HG02970 (cell line): ENCODE measurements at regions not wholly inside any gene's neighbourhood (a gene's known extent, or its start where the extent isn't known, plus 50 kb on each side); places are given as distances from the start of the nearest gene placed in this dataset.
"Not testable (repeated sequence)": the region's sequence is repeated elsewhere in the genome, so short reads cannot be mapped to it uniquely, and the experiment has no call there.

Source experiments
- ATAC-seq: cut with Tn5 transposase; IDR thresholded peaks from one replicate; pipeline ENCODE4 v1.9.1; 2021; ENCODE audit warnings: mild to moderate bottlenecking, moderate library complexity, moderate number of reproducible peaks; ENCODE audit not compliant: unreplicated experiment, low FRiP score

- no peak for ATAC-seq
These were observed 114.8 kb upstream of the ADO start for GRCh38 chr10:62689712-62690111.

- no peak for ATAC-seq
These were observed 113.8 kb upstream of the ADO start for GRCh38 chr10:62690703-62691102.

GRCh38 chr10:62691336-62691735 lies 113.2 kb upstream of the ADO start:
- ATAC-seq, result no peak

- ATAC-seq, result no peak
These were observed 112.4 kb upstream of the ADO start for GRCh38 chr10:62692085-62692484.

GRCh38 chr10:62693306-62693705 lies 111.2 kb upstream of the ADO start:
- ATAC-seq, result no peak

- ATAC-seq, result no peak
These were observed 109.9 kb upstream of the ADO start for GRCh38 chr10:62694537-62695126.

- no peak for ATAC-seq
These were observed 107.7 kb upstream of the ADO start for GRCh38 chr10:62696798-62697197.

GRCh38 chr10:62699148-62699547 lies 105.4 kb upstream of the ADO start:
- ATAC-seq, result no peak

GRCh38 chr10:62704121-62704520 lies 100.4 kb upstream of the ADO start:
- not testable (repeated sequence) for ATAC-seq

- no peak for ATAC-seq
These were observed 98.7 kb upstream of the ADO start for GRCh38 chr10:62705789-62706188.

GRCh38 chr10:62707810-62708209 lies 96.7 kb upstream of the ADO start:
- ATAC-seq, result no peak

GRCh38 chr10:62708569-62708968 lies 96.0 kb upstream of the ADO start:
- ATAC-seq, result no peak

GRCh38 chr10:62709200-62709599 lies 95.3 kb upstream of the ADO start:
- no peak for ATAC-seq

- ATAC-seq, result no peak
These were observed 94.3 kb upstream of the ADO start for GRCh38 chr10:62710182-62710581.

GRCh38 chr10:62715383-62715782 lies 89.1 kb upstream of the ADO start:
- no peak for ATAC-seq

- no peak for ATAC-seq
These were observed 85.9 kb upstream of the ADO start for GRCh38 chr10:62718585-62718984.

- no peak for ATAC-seq
These were observed 85.5 kb upstream of the ADO start for GRCh38 chr10:62719061-62719460.

- no peak for ATAC-seq
These were observed 82.8 kb upstream of the ADO start for GRCh38 chr10:62721687-62722086.

GRCh38 chr10:62723375-62723774 lies 81.1 kb upstream of the ADO start:
- ATAC-seq, result no peak

- no peak for ATAC-seq
These were observed 80.1 kb upstream of the ADO start for GRCh38 chr10:62724465-62724864.

GRCh38 chr10:62726142-62726541 lies 78.4 kb upstream of the ADO start:
- ATAC-seq, result no peak

GRCh38 chr10:62726638-62727037 lies 77.9 kb upstream of the ADO start:
- no peak for ATAC-seq

GRCh38 chr10:62727934-62728333 lies 76.6 kb upstream of the ADO start:
- ATAC-seq, result no peak
